IMR-90 (cell line): ENCODE measurements at regions not wholly inside any gene's neighbourhood (a gene's known extent, or its start where the extent isn't known, plus 50 kb on each side); places are given as distances from the start of the nearest gene placed in this dataset.

Experiments used
- ATAC-seq: fragments of 200-7000 bp; cut with Tn5 transposase; 2 replicates; pipeline ENCODE4 v1.9.1; 2020; ENCODE audit warnings: low read depth, mild to moderate bottlenecking, moderate library complexity
- BruUV-seq: library from RNA; stranded (reverse); fragments of 400-500 nt; replicated peaks from 2 replicates; lab custom pipeline; 2021; lab: Mats Ljungman, UMichigan
- CTCF ChIA-PET: fragments of 300-600 bp; formaldehyde crosslinking; extraction: SDS; loops from one replicate; lab custom pipeline; 2021; ENCODE audit warnings: antibody characterized with exemption; lab: Yijun Ruan, JAX
- POLR2A ChIA-PET: fragments of 300-600 bp; sonication (Branson Sonifier 250); formaldehyde crosslinking; loops from one replicate; lab custom pipeline; 2022; ENCODE audit warnings: antibody characterized with exemption; ENCODE audit not compliant: unreplicated experiment; lab: Charles Lee
- DNase-seq: peaks from one replicate; pipeline ENCODE4 v3.0.0; 2013
- H2AFZ ChIP-seq: replicated peaks from 2 replicates; pipeline ENCODE3; 2013; ENCODE audit warnings: low read length, mild to moderate bottlenecking; ENCODE audit not compliant: poor library complexity
- H2AK5ac ChIP-seq: 2 replicates; pipeline ENCODE4 v1.6.1; 2013; ENCODE audit warnings: low read depth, low read length, inconsistent platforms
- H2AK9ac ChIP-seq: replicated peaks from 2 replicates; pipeline ENCODE3; 2013; ENCODE audit warnings: mild to moderate bottlenecking, low read depth, low read length, moderate library complexity; ENCODE audit not compliant: poor library complexity
- H2BK120ac ChIP-seq: 2 replicates; pipeline ENCODE4 v1.6.1; 2013; ENCODE audit warnings: low read depth, low read length, inconsistent platforms
- H2BK15ac ChIP-seq: 3 replicates; pipeline ENCODE4 v1.6.1; 2013; ENCODE audit warnings: low read depth, low read length, inconsistent platforms
- H2BK20ac ChIP-seq: 2 replicates; pipeline ENCODE4 v1.6.1; 2013; ENCODE audit warnings: low read depth, mild to moderate bottlenecking, inconsistent platforms, low read length, moderate library complexity
- H2BK5ac ChIP-seq: 2 replicates; pipeline ENCODE4 v1.6.1; 2013; ENCODE audit warnings: mild to moderate bottlenecking, low read depth, low read length, inconsistent platforms; ENCODE audit not compliant: poor library complexity, severe bottlenecking
- H3K14ac ChIP-seq: replicated peaks from 2 replicates; pipeline ENCODE4 v1.6.1; 2013; ENCODE audit warnings: low read depth, low read length, inconsistent platforms
- H3K18ac ChIP-seq: 2 replicates; pipeline ENCODE4 v1.6.1; 2013; ENCODE audit warnings: low read depth, low read length, control low read depth
- H3K23ac ChIP-seq: 2 replicates; pipeline ENCODE4 v1.6.1; 2013; ENCODE audit warnings: low read depth, low read length, inconsistent platforms
- H3K27ac ChIP-seq: 2 replicates; pipeline ENCODE4 v1.5.1; 2013; ENCODE audit warnings: mild to moderate bottlenecking, control low read depth, low read length; ENCODE audit not compliant: insufficient read depth
- H3K27me3 ChIP-seq: 2 replicates; pipeline ENCODE4 v1.6.1; 2013; ENCODE audit warnings: low read length; ENCODE audit not compliant: control insufficient read depth, insufficient read depth
- H3K36me3 ChIP-seq: 2 replicates; pipeline ENCODE4 v1.6.1; 2013; ENCODE audit warnings: low read length, mixed read lengths; ENCODE audit not compliant: control insufficient read depth, insufficient read depth
- H3K4ac ChIP-seq: 2 replicates; pipeline ENCODE4 v1.6.1; 2013; ENCODE audit warnings: low read depth, low read length, inconsistent platforms
- H3K4me1 ChIP-seq: 2 replicates; pipeline ENCODE4 v1.6.1; 2013; ENCODE audit warnings: low read length, mixed read lengths; ENCODE audit not compliant: control insufficient read depth, insufficient read depth
- H3K4me2 ChIP-seq: 2 replicates; pipeline ENCODE4 v1.6.1; 2013; ENCODE audit warnings: low read depth, mild to moderate bottlenecking, control low read depth, low read length, moderate library complexity
- H3K4me3 ChIP-seq: 2 replicates; pipeline ENCODE4 v1.5.1; 2013; ENCODE audit warnings: low read depth, mild to moderate bottlenecking, control low read depth, low read length, moderate library complexity; ENCODE audit not compliant: insufficient read depth
- H3K56ac ChIP-seq: 2 replicates; pipeline ENCODE4 v1.6.1; 2013; ENCODE audit warnings: low read length, inconsistent platforms; ENCODE audit not compliant: insufficient read depth; ENCODE audit errors: extremely low read depth
- H3K79me1 ChIP-seq, 2 experiments: 2 replicates each; pipeline ENCODE4 v1.6.1; 2013; ENCODE audit warnings: low read length in 2 of 2, inconsistent platforms in 1 of 2, low read depth in 1 of 2
- H3K9ac ChIP-seq: 2 replicates; pipeline ENCODE4 v1.6.1; 2013; ENCODE audit warnings: low read depth, low read length, control low read depth
- H3K9me1 ChIP-seq: 2 replicates; pipeline ENCODE4 v1.6.1; 2013; ENCODE audit warnings: low read length, inconsistent platforms; ENCODE audit not compliant: insufficient read depth
- H3K9me3 ChIP-seq: 2 replicates; pipeline ENCODE4 v1.6.1; 2013; ENCODE audit warnings: low read length; ENCODE audit not compliant: control insufficient read depth, insufficient read depth
- H4K20me1 ChIP-seq: 2 replicates; pipeline ENCODE4 v1.6.1; 2013; ENCODE audit warnings: low read length, inconsistent platforms; ENCODE audit not compliant: insufficient read depth
- H4K5ac ChIP-seq: 2 replicates; pipeline ENCODE4 v1.6.1; 2013; ENCODE audit warnings: mild to moderate bottlenecking, low read depth, low read length, control low read depth
- H4K8ac ChIP-seq, 2 experiments: 2 replicates each; pipeline ENCODE4 v1.6.1; 2013; ENCODE audit warnings: low read depth in 2 of 2, low read length in 2 of 2, control low read depth in 1 of 2, inconsistent platforms in 1 of 2
- H4K91ac ChIP-seq: 2 replicates; pipeline ENCODE4 v1.6.1; 2013; ENCODE audit warnings: low read depth, low read length, inconsistent platforms; ENCODE audit not compliant: insufficient read depth
- BHLHE40 ChIP-seq: fragments of 150-350 bp; IDR thresholded peaks from 2 replicates; pipeline ENCODE4 v1.6.1; 2016; ENCODE audit warnings: mild to moderate bottlenecking, low read depth, low read length
- CEBPB ChIP-seq: IDR thresholded peaks from 2 replicates; pipeline ENCODE4 v1.6.1; 2012; ENCODE audit warnings: low read depth, low read length, improper control_type of control experiment
- CHD1 ChIP-seq: IDR thresholded peaks from 2 replicates; pipeline ENCODE4 v1.6.1; 2012; ENCODE audit warnings: low read depth, low read length, improper control_type of control experiment
- FOS ChIP-seq: fragments of 150-350 bp; IDR thresholded peaks from 2 replicates; pipeline ENCODE4 v1.6.1; 2016; ENCODE audit warnings: low read depth, low read length
- MAFK ChIP-seq: IDR thresholded peaks from 2 replicates; pipeline ENCODE4 v1.6.1; 2012; ENCODE audit warnings: low read depth, low read length, improper control_type of control experiment
- MAZ ChIP-seq: IDR thresholded peaks from 2 replicates; pipeline ENCODE4 v1.6.1; 2012; ENCODE audit warnings: low read depth, mild to moderate bottlenecking, low read length, improper control_type of control experiment, moderate library complexity, borderline replicate concordance
- MXI1 ChIP-seq: IDR thresholded peaks from 2 replicates; pipeline ENCODE4 v1.6.1; 2012; ENCODE audit warnings: low read depth, mild to moderate bottlenecking, low read length, moderate library complexity, borderline replicate concordance
- NFE2L2 ChIP-seq: fragments of 150-350 bp; IDR thresholded peaks from 2 replicates; pipeline ENCODE4 v1.6.1; 2016; ENCODE audit warnings: low read depth, mild to moderate bottlenecking, low read length
- POLR2A ChIP-seq: IDR thresholded peaks from 2 replicates; pipeline ENCODE4 v1.6.1; 2012; ENCODE audit warnings: mild to moderate bottlenecking, low read depth, low read length
- RAD21 ChIP-seq: IDR thresholded peaks from 2 replicates; pipeline ENCODE4 v1.6.1; 2012; ENCODE audit warnings: low read length, improper control_type of control experiment
- RCOR1 ChIP-seq: IDR thresholded peaks from 2 replicates; pipeline ENCODE4 v1.6.1; 2012; ENCODE audit warnings: mild to moderate bottlenecking, low read length, improper control_type of control experiment; ENCODE audit not compliant: insufficient replicate concordance
- RFX5 ChIP-seq: IDR thresholded peaks from 2 replicates; pipeline ENCODE4 v1.8.0; 2012; ENCODE audit warnings: low read depth, mild to moderate bottlenecking, low read length, moderate library complexity
- SMC3 ChIP-seq: fragments of 150-350 bp; IDR thresholded peaks from 2 replicates; pipeline ENCODE4 v1.6.1; 2016; ENCODE audit warnings: low read depth, mild to moderate bottlenecking, antibody characterized with exemption, low read length, moderate library complexity
- WGBS, 2 experiments: methylation state at CpG; one replicate each; pipeline versions ENCODE4 v1.1.5 to v1.1.7; 2013; ENCODE audit warnings: missing lambda C conversion rate in 2 of 2; ENCODE audit not compliant: insufficient read length in 1 of 2; ENCODE audit errors: extremely low coverage in 2 of 2; 5-methylcytosine and 5-hydroxymethylcytosine counted together
- dilution Hi-C: fragments of 300-500 bp; cut with HindIII; formaldehyde crosslinking; loops from one replicate; pipeline ENCODE4 v1.14.3; 2018; ENCODE audit warnings: low sequenced_read_pairs; ENCODE audit not compliant: unreplicated experiment
- in situ Hi-C: fragments of 300-500 bp; cut with MboI; formaldehyde crosslinking; loops from 3 replicates; pipeline ENCODE4 v1.14.3; 2019; ENCODE audit warnings: low sequenced_read_pairs, inconsistent platforms, mixed read lengths
- intact Hi-C: fragments of 100-400 bp; cut with micrococcal nuclease; formaldehyde crosslinking; loops from 2 replicates; pipeline ENCODE4 v1.10.0; 2022
- TF ChIP-seq, protein P1 (sequence below): fragments of 150-350 bp; IDR thresholded peaks from 2 replicates; pipeline ENCODE4 v1.6.1; 2016; ENCODE audit warnings: low read depth, mild to moderate bottlenecking, low read length, moderate library complexity, borderline replicate concordance
- TF ChIP-seq, protein P2 (sequence below): conservative IDR thresholded peaks from 2 replicates; pipeline ENCODE4 v1.5.1; 2012; ENCODE audit warnings: mild to moderate bottlenecking, low read depth, low read length, improper control_type of control experiment
- TF ChIP-seq, protein P3 (sequence below): fragments of 150-350 bp; IDR thresholded peaks from 2 replicates; pipeline ENCODE4 v1.6.1; 2017; ENCODE audit warnings: mild to moderate bottlenecking, antibody characterized with exemption, low read length, low read depth

DNA sequence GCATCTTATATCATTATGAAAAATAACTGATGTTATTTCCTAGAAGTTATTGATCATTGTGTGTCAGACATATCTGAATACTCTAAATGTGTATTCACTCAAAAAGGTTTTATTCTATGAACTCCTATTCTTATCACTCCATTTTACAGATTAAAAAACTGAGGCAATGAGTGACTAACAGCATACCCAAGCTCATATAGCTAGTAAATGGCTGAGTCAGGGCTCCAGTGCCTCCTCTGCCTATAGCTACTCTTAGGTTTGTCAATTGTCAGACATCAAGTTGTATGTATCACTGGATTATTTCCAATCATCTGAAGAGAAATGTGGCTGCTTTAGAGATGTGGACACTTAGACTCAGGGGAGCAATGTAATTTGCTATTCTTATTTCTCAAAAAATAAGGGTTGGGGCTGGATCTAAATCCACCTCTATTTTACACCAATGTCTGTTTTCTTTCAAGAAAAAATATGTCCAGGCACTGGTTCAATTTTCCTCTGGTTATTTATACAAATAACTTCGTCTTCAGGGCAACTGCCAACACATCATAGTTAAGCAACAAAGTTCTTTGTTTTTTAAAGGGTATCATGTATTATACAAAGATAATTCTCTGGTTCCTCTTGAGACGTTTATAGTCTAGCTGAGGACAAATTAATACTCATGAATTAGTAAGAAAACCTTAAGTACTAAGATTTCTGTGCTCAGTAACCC is 328.9 kb upstream of the MAF start:
- in situ Hi-C loops = no loop called here
- no peak for TF ChIP-seq POLR2A
- TF ChIP-seq MAFK = no peak
- TF ChIP-seq, protein P1, sequence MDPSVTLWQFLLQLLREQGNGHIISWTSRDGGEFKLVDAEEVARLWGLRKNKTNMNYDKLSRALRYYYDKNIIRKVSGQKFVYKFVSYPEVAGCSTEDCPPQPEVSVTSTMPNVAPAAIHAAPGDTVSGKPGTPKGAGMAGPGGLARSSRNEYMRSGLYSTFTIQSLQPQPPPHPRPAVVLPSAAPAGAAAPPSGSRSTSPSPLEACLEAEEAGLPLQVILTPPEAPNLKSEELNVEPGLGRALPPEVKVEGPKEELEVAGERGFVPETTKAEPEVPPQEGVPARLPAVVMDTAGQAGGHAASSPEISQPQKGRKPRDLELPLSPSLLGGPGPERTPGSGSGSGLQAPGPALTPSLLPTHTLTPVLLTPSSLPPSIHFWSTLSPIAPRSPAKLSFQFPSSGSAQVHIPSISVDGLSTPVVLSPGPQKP = no peak
- TF ChIP-seq RFX5 = no peak
- no peak for TF ChIP-seq MXI1
- no peak for TF ChIP-seq RCOR1
- TF ChIP-seq NFE2L2 = no peak
- no peak for TF ChIP-seq CEBPB
- TF ChIP-seq BHLHE40 = no peak
- no peak for TF ChIP-seq RAD21
- no peak for TF ChIP-seq CHD1
- TF ChIP-seq, protein P2, sequence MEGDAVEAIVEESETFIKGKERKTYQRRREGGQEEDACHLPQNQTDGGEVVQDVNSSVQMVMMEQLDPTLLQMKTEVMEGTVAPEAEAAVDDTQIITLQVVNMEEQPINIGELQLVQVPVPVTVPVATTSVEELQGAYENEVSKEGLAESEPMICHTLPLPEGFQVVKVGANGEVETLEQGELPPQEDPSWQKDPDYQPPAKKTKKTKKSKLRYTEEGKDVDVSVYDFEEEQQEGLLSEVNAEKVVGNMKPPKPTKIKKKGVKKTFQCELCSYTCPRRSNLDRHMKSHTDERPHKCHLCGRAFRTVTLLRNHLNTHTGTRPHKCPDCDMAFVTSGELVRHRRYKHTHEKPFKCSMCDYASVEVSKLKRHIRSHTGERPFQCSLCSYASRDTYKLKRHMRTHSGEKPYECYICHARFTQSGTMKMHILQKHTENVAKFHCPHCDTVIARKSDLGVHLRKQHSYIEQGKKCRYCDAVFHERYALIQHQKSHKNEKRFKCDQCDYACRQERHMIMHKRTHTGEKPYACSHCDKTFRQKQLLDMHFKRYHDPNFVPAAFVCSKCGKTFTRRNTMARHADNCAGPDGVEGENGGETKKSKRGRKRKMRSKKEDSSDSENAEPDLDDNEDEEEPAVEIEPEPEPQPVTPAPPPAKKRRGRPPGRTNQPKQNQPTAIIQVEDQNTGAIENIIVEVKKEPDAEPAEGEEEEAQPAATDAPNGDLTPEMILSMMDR = no peak
- no peak for TF ChIP-seq MAZ
- TF ChIP-seq FOS = no peak
- TF ChIP-seq, protein P3, sequence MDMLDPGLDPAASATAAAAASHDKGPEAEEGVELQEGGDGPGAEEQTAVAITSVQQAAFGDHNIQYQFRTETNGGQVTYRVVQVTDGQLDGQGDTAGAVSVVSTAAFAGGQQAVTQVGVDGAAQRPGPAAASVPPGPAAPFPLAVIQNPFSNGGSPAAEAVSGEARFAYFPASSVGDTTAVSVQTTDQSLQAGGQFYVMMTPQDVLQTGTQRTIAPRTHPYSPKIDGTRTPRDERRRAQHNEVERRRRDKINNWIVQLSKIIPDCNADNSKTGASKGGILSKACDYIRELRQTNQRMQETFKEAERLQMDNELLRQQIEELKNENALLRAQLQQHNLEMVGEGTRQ = no peak
- TF ChIP-seq SMC3 = no peak

More for the DNA sequence above, 328.9 kb upstream of the MAF start:
- CTCF ChIA-PET = no interaction called here
- H3K23ac ChIP-seq = no peak overlapping the region
- no peak overlapping the region for H3K18ac ChIP-seq
- no peak overlapping the region for H3K4ac ChIP-seq
- POLR2A ChIA-PET = no interaction called here
- H2AK5ac ChIP-seq = no peak overlapping the region
- no peak overlapping the region for H4K8ac ChIP-seq
- no peak overlapping the region for H2BK120ac ChIP-seq
- no peak overlapping the region for H2BK5ac ChIP-seq
- H2AFZ ChIP-seq = no peak overlapping the region
- BruUV-seq = no TSS peak
- ATAC-seq (no peak), DNase-seq (no peak)
- H2AK9ac ChIP-seq = no peak overlapping the region
- dilution Hi-C loops (no loop called here), intact Hi-C loops (no loop called here)
- H3K9me3 ChIP-seq = peaks cover 11% of the 10 kb centered on the region
- H3K14ac ChIP-seq = no peak overlapping the region
- H3K4me3 ChIP-seq = no peak overlapping the region
- H2BK15ac ChIP-seq = no peak overlapping the region
- no peaks in the 10 kb centered on the region for H3K79me1 ChIP-seq
- H3K4me2 ChIP-seq = no peak overlapping the region
- no peaks in the 10 kb centered on the region for H3K27me3 ChIP-seq
- H3K36me3 ChIP-seq = no peaks in the 10 kb centered on the region
- no peak overlapping the region for H2BK20ac ChIP-seq
- H3K56ac ChIP-seq = no peak overlapping the region
- no peaks in the 10 kb centered on the region for H3K9me1 ChIP-seq
- H4K5ac ChIP-seq = no peak overlapping the region
- H3K4me1 ChIP-seq = no peaks in the 10 kb centered on the region
- H4K91ac ChIP-seq = no peak overlapping the region
- no peak overlapping the region for H3K27ac ChIP-seq
- no CpG with 5 or more reads among the region's 2 CpGs for WGBS, 2 experiments
- no peak overlapping the region for H3K9ac ChIP-seq
- H4K20me1 ChIP-seq = no peaks in the 10 kb centered on the region
